ENCODE measurements at regions not wholly inside any gene's neighbourhood (a gene's known extent, or its start where the extent isn't known, plus 50 kb on each side); places are given as distances from the start of the nearest gene placed in this dataset.

GRCh38 chr6:27176096-27176495 is 71.4 kb upstream of the PRSS16 start:
- no peak overlapping the region for H3K27ac ChIP-seq (ENCODE audit: low read depth in 2 of 2, low read length in 2 of 2)
- intact Hi-C loops (cut with DNase I) = loop anchor here (10.0 kb wide), 1 partner anchor 719 kb away; a partner anchor contains a TSS
- no peak for TF ChIP-seq CTCF (IDR thresholded peaks at IDR 0.05; ENCODE audit: borderline replicate concordance, extremely low read depth, insufficient read depth)
- H3K4me3 ChIP-seq (ENCODE audit: low read length in 3 of 3) = no peak overlapping the region
- DNase-seq (no peak), FAIRE-seq (no peak)
- no peaks in the 10 kb centered on the region for H3K27me3 ChIP-seq (ENCODE audit: control insufficient read depth, insufficient read depth, low read length)
- H3K36me3 ChIP-seq (ENCODE audit: control insufficient read depth in 2 of 3, insufficient read depth in 3 of 3, low read length in 3 of 3) = no peaks in the 10 kb centered on the region
- H3K4me1 ChIP-seq (ENCODE audit: control insufficient read depth in 2 of 3, insufficient read depth in 2 of 3, low read depth in 1 of 3, low read length in 3 of 3) = no peaks in the 10 kb centered on the region
- H3K9ac ChIP-seq (ENCODE audit: low read length in 3 of 3) = no peak overlapping the region
- no peaks in the 10 kb centered on the region for H3K9me3 ChIP-seq (ENCODE audit: control insufficient read depth in 2 of 3, insufficient read depth in 1 of 3, low read length in 3 of 3)

GRCh38 chr6:27176523-27177484 is 70.7 kb upstream of the PRSS16 start:
- H3K9me3 ChIP-seq (ENCODE audit: control insufficient read depth in 2 of 3, insufficient read depth in 1 of 3, low read length in 3 of 3) = no peaks in the 10 kb centered on the region
- intact Hi-C loops (cut with DNase I) = loop anchor here (10.0 kb wide), 1 partner anchor 718 kb away; a partner anchor contains a TSS
- no peaks in the 10 kb centered on the region for H3K36me3 ChIP-seq (ENCODE audit: control insufficient read depth in 2 of 3, insufficient read depth in 3 of 3, low read length in 3 of 3)
- H3K9ac ChIP-seq (ENCODE audit: low read length in 3 of 3) = peak overlapping the region; percentile 89 to 98 (median 98)
- H3K27ac ChIP-seq (ENCODE audit: low read depth in 2 of 2, low read length in 2 of 2) = peak overlapping the region; percentile 49 to 56
- no peaks in the 10 kb centered on the region for H3K4me1 ChIP-seq (ENCODE audit: control insufficient read depth in 2 of 3, insufficient read depth in 2 of 3, low read depth in 1 of 3, low read length in 3 of 3)
- DNase-seq (peak in 4 of 5 donors; percentile 55 to 80 (median 78)), FAIRE-seq (peak; percentile 79)
- H3K27me3 ChIP-seq (ENCODE audit: control insufficient read depth, insufficient read depth, low read length) = no peaks in the 10 kb centered on the region
- peak overlapping the region; percentile 91 to 99 (median 98) for H3K4me3 ChIP-seq (ENCODE audit: low read length in 3 of 3)
- TF ChIP-seq CTCF (IDR thresholded peaks at IDR 0.05; ENCODE audit: borderline replicate concordance, extremely low read depth, insufficient read depth) = no peak

GRCh38 chr6:27177485-27178406 is 69.8 kb upstream of the PRSS16 start:
- DNase-seq (peak; percentile 89 to 94 (median 92)), FAIRE-seq (no peak)
- intact Hi-C loops (cut with DNase I) = loop anchor here (10.0 kb wide), 1 partner anchor 717 kb away; a partner anchor contains a TSS
- Histone ChIP-seq H3K27ac (ENCODE audit: low read depth in 2 of 2, low read length in 2 of 2) (peak overlapping the region; percentile 49 to 56), H3K4me1 (ENCODE audit: control insufficient read depth in 2 of 3, insufficient read depth in 2 of 3, low read depth in 1 of 3, low read length in 3 of 3) (no peaks in the 10 kb centered on the region), H3K9ac (ENCODE audit: low read length in 3 of 3) (peak overlapping the region; percentile 89 to 98 (median 98)), H3K36me3 (ENCODE audit: control insufficient read depth in 2 of 3, insufficient read depth in 3 of 3, low read length in 3 of 3) (no peaks in the 10 kb centered on the region), H3K9me3 (ENCODE audit: control insufficient read depth in 2 of 3, insufficient read depth in 1 of 3, low read length in 3 of 3) (no peaks in the 10 kb centered on the region), H3K27me3 (ENCODE audit: control insufficient read depth, insufficient read depth, low read length) (no peaks in the 10 kb centered on the region), H3K4me3 (ENCODE audit: low read length in 3 of 3) (peak overlapping the region; percentile 91 to 99 (median 98))
- peak; percentile 33 for TF ChIP-seq CTCF (IDR thresholded peaks at IDR 0.05; ENCODE audit: borderline replicate concordance, extremely low read depth, insufficient read depth)
